ENCODE measurements at regions not wholly inside any gene's neighbourhood (a gene's known extent, or its start where the extent isn't known, plus 50 kb on each side); places are given as distances from the start of the nearest gene placed in this dataset.

DNA sequence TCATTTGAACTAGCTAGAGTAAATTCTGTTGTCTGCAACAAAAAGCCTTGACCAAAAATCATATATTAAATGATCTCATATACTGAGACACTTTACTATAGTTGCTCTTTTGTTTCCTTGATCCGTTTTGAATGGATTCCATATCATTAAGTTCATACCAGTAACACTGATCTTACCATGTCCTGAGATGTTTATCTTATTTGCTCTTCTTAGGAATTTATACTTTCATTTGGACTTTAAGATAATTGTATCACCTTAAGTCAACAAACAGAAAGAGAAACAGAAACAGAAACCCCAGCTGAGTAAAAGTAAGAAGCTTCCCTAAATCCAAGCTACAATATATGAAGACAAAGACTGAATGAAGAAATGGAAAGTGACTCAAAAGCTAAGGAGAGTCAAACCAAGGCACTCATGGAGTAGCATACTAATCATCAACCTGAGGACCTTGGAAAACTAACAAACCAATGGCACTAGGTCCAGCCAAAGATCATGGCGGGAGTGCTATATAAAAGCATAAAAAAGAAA, 106.5 kb upstream of the COX10 start:
- H3K36me3 ChIP-seq = no peaks in the 10 kb centered on the region
- H3K27ac ChIP-seq = no peak overlapping the region
- H3K4me1 ChIP-seq = no peaks in the 10 kb centered on the region
- ATAC-seq (no peak), DNase-seq (no peak)
- H3K4me3 ChIP-seq = no peak overlapping the region
- TF ChIP-seq, protein P1, sequence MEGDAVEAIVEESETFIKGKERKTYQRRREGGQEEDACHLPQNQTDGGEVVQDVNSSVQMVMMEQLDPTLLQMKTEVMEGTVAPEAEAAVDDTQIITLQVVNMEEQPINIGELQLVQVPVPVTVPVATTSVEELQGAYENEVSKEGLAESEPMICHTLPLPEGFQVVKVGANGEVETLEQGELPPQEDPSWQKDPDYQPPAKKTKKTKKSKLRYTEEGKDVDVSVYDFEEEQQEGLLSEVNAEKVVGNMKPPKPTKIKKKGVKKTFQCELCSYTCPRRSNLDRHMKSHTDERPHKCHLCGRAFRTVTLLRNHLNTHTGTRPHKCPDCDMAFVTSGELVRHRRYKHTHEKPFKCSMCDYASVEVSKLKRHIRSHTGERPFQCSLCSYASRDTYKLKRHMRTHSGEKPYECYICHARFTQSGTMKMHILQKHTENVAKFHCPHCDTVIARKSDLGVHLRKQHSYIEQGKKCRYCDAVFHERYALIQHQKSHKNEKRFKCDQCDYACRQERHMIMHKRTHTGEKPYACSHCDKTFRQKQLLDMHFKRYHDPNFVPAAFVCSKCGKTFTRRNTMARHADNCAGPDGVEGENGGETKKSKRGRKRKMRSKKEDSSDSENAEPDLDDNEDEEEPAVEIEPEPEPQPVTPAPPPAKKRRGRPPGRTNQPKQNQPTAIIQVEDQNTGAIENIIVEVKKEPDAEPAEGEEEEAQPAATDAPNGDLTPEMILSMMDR (IDR thresholded peaks at IDR 0.05) = no peak
- H3K9me3 ChIP-seq = no peaks in the 10 kb centered on the region
- intact Hi-C loops (cut with DNase I) = no loop called here
- no peaks in the 10 kb centered on the region for H3K27me3 ChIP-seq

DNA sequence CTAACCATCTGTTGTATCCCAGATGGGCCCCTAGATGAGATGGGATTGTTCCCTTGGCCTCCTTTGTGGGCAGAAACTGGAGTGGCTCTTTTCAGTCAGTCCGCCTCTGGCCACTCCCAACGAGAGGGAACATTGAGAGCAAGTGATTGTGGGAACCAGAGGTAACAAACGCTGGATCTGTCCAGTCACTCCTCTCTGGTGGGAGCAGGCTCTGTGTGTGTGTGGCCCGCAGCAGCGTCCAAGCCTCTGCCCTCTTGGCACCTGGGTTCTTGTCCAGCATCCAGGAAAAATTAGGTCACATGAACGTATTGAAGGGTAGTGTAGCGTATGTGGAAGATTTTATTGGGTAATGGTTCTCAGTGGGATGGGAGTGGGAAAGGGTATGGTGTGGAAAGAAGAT, 101.9 kb upstream of the COX10 start:
- no peak overlapping the region for H3K4me3 ChIP-seq
- TF ChIP-seq, protein P1 (IDR thresholded peaks at IDR 0.05) = no peak
- no peaks in the 10 kb centered on the region for H3K9me3 ChIP-seq
- H3K4me1 ChIP-seq = no peaks in the 10 kb centered on the region
- H3K27ac ChIP-seq = no peak overlapping the region
- intact Hi-C loops (cut with DNase I) = no loop called here
- H3K36me3 ChIP-seq = no peaks in the 10 kb centered on the region
- no peak for DNase-seq
- no peak for ATAC-seq
- H3K27me3 ChIP-seq = no peaks in the 10 kb centered on the region

DNA sequence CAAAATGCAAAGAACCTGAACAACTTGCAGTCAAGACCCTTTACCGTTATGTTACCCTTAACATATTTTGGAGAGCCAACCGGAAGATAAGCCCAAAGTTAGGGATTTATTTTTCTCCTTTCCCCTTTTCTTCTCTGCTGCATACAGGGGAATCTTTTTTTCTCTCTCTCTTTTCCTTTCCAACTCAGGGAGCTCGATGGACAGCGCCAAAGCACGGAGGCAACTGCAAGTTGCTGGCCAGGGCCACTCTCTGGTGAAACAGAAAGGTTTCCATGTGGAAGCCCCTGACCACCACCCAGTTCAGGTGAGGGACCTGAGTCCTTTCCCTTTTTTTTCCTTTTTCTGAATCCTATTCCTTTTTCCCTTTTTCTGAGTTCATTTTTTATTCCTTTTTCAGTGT, 98.8 kb upstream of the COX10 start:
- H3K36me3 ChIP-seq = no peaks in the 10 kb centered on the region
- H3K27ac ChIP-seq = no peak overlapping the region
- intact Hi-C loops (cut with DNase I) = no loop called here
- no peaks in the 10 kb centered on the region for H3K9me3 ChIP-seq
- H3K27me3 ChIP-seq = no peaks in the 10 kb centered on the region
- ATAC-seq = no peak
- no peak for DNase-seq
- no peaks in the 10 kb centered on the region for H3K4me1 ChIP-seq
- TF ChIP-seq, protein P1 (IDR thresholded peaks at IDR 0.05) = no peak
- H3K4me3 ChIP-seq = no peak overlapping the region

DNA sequence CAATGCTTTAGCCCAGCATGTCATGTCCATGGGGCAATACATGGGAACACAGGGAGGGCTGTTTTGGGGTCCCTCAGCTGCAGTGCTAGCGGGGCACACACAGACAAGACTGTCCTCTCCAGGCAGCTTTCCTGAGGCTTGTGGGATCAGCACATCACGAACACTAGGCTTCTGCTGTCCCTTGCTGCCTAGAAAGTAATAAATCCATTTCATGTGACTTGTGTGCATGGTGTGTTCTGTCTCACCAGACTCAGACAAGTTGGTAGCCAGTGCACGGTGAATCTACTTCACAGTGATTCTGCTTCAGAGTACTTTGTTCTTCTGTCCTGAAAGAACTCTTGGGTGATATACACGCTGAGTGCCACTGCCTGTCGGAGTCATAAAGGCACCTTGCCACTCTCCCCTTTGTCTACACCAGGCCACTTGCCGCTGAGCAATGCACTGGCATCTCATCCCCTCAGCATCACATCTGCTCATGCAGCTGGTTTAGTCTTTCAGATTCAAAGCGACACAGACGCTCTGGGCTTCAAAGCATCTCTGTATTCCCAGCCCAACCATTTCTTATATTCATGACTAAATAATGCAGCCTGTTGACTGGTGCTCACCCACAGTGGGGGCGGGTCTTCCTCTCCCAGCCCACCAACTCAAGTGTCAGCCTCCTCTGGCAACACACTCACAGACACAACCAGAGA, 95.2 kb upstream of the COX10 start:
- TF ChIP-seq, protein P1 (IDR thresholded peaks at IDR 0.05) = no peak
- intact Hi-C loops (cut with DNase I) = no loop called here
- no peaks in the 10 kb centered on the region for H3K36me3 ChIP-seq
- no peak for ATAC-seq
- no peaks in the 10 kb centered on the region for H3K4me1 ChIP-seq
- DNase-seq = no peak
- no peak overlapping the region for H3K4me3 ChIP-seq
- H3K27me3 ChIP-seq = no peaks in the 10 kb centered on the region
- no peak overlapping the region for H3K27ac ChIP-seq
- no peaks in the 10 kb centered on the region for H3K9me3 ChIP-seq

DNA sequence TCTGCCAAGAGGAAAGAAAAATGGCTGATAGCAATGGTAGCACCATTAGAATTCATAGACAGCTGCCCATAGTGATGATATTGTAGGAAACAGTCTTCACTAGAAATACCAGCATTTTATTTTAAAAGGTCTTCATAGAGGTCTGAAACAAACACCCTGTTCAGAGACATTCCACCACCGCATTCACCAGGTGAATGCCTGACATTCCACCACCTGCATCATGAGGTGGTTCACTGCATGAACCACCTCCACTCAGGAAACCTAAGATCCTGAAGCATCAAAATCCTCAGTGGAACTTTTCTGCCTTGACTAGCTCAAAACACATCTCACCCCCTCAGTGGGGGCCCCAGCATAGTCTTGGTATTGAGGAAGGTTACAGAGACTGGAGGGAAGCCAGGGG, 91.5 kb upstream of the COX10 start:
- ATAC-seq = no peak
- H3K9me3 ChIP-seq = no peaks in the 10 kb centered on the region
- no peak for DNase-seq
- H3K27ac ChIP-seq = no peak overlapping the region
- H3K27me3 ChIP-seq = no peaks in the 10 kb centered on the region
- intact Hi-C loops (cut with DNase I) = no loop called here
- H3K4me1 ChIP-seq = no peaks in the 10 kb centered on the region
- H3K36me3 ChIP-seq = no peaks in the 10 kb centered on the region
- TF ChIP-seq, protein P1 (IDR thresholded peaks at IDR 0.05) = no peak
- H3K4me3 ChIP-seq = no peak overlapping the region

Data from upper lobe of right lung (tissue), 1 donor.